ENCODE measurements at regions not wholly inside any gene's neighbourhood (a gene's known extent, or its start where the extent isn't known, plus 50 kb on each side); places are given as distances from the start of the nearest gene placed in this dataset.

GRCh38 chr2:146228020-146228393 is 1616.8 kb upstream of the ACVR2A start:
- H3K4me1 ChIP-seq (ENCODE audit: insufficient read depth, low read length) = no peaks in the 10 kb centered on the region
- H3K9ac ChIP-seq (ENCODE audit: low read depth, low read length) = no peak overlapping the region
- H3K27me3 ChIP-seq (ENCODE audit: insufficient read depth, low read length) = no peaks in the 10 kb centered on the region
- no peaks in the 10 kb centered on the region for H3K9me3 ChIP-seq (ENCODE audit: insufficient read depth, low read depth, low read length)
- no peak overlapping the region for H3K27ac ChIP-seq (ENCODE audit: low read length)
- H3K36me3 ChIP-seq (ENCODE audit: insufficient read depth, low read depth, low read length) = no peaks in the 10 kb centered on the region
- H3K4me3 ChIP-seq (ENCODE audit: low read length) = no peak overlapping the region

DNA sequence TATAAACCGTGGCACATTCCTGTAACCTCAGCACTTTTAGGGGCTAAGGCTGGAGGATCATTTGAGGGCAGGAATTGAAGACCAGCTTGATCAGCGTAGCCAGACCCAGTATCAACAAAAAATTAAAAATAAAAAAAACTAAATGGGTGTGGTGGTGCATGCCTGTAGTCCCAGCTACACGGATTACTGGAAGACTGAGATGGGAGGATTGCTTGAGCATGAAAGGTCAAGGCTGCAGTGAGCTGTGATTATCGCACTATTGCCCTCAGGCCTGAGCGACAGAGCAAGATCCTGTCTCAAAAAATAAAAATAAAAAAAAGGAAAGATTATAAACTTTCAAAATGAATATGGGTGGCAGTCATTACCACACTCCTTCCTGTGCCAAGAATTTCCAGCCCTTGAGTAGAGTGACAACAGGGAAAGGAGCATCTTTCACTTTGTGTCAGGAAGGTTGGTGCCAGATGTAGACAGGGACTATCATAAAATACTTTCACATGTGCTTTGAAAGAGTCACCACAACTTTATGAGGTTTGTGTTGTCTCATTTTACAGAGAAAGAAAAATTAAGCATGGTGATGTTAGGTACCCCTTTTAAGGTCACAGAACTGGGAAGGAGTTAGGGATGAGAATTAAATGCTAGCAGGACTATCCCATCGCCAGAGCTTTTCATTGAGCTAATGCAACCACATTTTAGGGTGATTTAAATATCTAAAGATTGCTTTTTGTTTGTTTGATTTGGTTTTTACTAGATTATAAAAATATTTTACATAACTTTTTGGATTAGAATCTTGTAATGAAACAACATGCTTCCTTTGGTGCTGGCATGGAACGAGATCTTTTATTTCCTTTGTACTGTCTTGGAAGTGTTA is 1617.4 kb upstream of the ACVR2A start:
- Histone ChIP-seq H3K27ac (ENCODE audit: low read length) (no peak overlapping the region), H3K9ac (ENCODE audit: low read depth, low read length) (no peak overlapping the region), H3K36me3 (ENCODE audit: insufficient read depth, low read depth, low read length) (no peaks in the 10 kb centered on the region), H3K4me1 (ENCODE audit: insufficient read depth, low read length) (no peaks in the 10 kb centered on the region), H3K4me3 (ENCODE audit: low read length) (no peak overlapping the region), H3K9me3 (ENCODE audit: insufficient read depth, low read depth, low read length) (no peaks in the 10 kb centered on the region), H3K27me3 (ENCODE audit: insufficient read depth, low read length) (no peaks in the 10 kb centered on the region)

GRCh38 chr2:146226077-146226476 is 1618.8 kb upstream of the ACVR2A start:
- Histone ChIP-seq H3K4me3 (ENCODE audit: low read length) (no peak overlapping the region), H3K36me3 (ENCODE audit: insufficient read depth, low read depth, low read length) (no peaks in the 10 kb centered on the region), H3K9ac (ENCODE audit: low read depth, low read length) (no peak overlapping the region), H3K27me3 (ENCODE audit: insufficient read depth, low read length) (no peaks in the 10 kb centered on the region), H3K9me3 (ENCODE audit: insufficient read depth, low read depth, low read length) (no peaks in the 10 kb centered on the region), H3K27ac (ENCODE audit: low read length) (no peak overlapping the region), H3K4me1 (ENCODE audit: insufficient read depth, low read length) (no peaks in the 10 kb centered on the region)

GRCh38 chr2:146221826-146222225 is 1623.0 kb upstream of the ACVR2A start:
- H3K27me3 ChIP-seq (ENCODE audit: insufficient read depth, low read length) = no peaks in the 10 kb centered on the region
- no peak overlapping the region for H3K4me3 ChIP-seq (ENCODE audit: low read length)
- no peaks in the 10 kb centered on the region for H3K9me3 ChIP-seq (ENCODE audit: insufficient read depth, low read depth, low read length)
- H3K36me3 ChIP-seq (ENCODE audit: insufficient read depth, low read depth, low read length) = no peaks in the 10 kb centered on the region
- H3K9ac ChIP-seq (ENCODE audit: low read depth, low read length) = no peak overlapping the region
- H3K4me1 ChIP-seq (ENCODE audit: insufficient read depth, low read length) = no peaks in the 10 kb centered on the region
- no peak overlapping the region for H3K27ac ChIP-seq (ENCODE audit: low read length)

GRCh38 chr2:146220957-146221356 is 1623.9 kb upstream of the ACVR2A start:
- H3K27me3 ChIP-seq (ENCODE audit: insufficient read depth, low read length) = no peaks in the 10 kb centered on the region

GRCh38 chr2:146214394-146214929 is 1630.4 kb upstream of the ACVR2A start:
- H3K4me3 ChIP-seq (ENCODE audit: low read length) = no peak overlapping the region
- H3K9me3 ChIP-seq (ENCODE audit: insufficient read depth, low read depth, low read length) = no peaks in the 10 kb centered on the region
- no peaks in the 10 kb centered on the region for H3K4me1 ChIP-seq (ENCODE audit: insufficient read depth, low read length)
- no peak overlapping the region for H3K27ac ChIP-seq (ENCODE audit: low read length)
- no peaks in the 10 kb centered on the region for H3K27me3 ChIP-seq (ENCODE audit: insufficient read depth, low read length)
- no peaks in the 10 kb centered on the region for H3K36me3 ChIP-seq (ENCODE audit: insufficient read depth, low read depth, low read length)
- no peak overlapping the region for H3K9ac ChIP-seq (ENCODE audit: low read depth, low read length)

More at GRCh38 chr2:146220957-146221356, 1623.9 kb upstream of the ACVR2A start:
- Histone ChIP-seq H3K4me3 (ENCODE audit: low read length) (no peak overlapping the region), H3K4me1 (ENCODE audit: insufficient read depth, low read length) (no peaks in the 10 kb centered on the region), H3K9ac (ENCODE audit: low read depth, low read length) (no peak overlapping the region), H3K9me3 (ENCODE audit: insufficient read depth, low read depth, low read length) (no peaks in the 10 kb centered on the region), H3K36me3 (ENCODE audit: insufficient read depth, low read depth, low read length) (no peaks in the 10 kb centered on the region), H3K27ac (ENCODE audit: low read length) (no peak overlapping the region)

- H3K36me3 ChIP-seq (ENCODE audit: insufficient read depth, low read depth, low read length) = no peaks in the 10 kb centered on the region
- H3K9ac ChIP-seq (ENCODE audit: low read depth, low read length) = no peak overlapping the region
- H3K4me1 ChIP-seq (ENCODE audit: insufficient read depth, low read length) = no peaks in the 10 kb centered on the region
- no peak overlapping the region for H3K27ac ChIP-seq (ENCODE audit: low read length)
- H3K9me3 ChIP-seq (ENCODE audit: insufficient read depth, low read depth, low read length) = no peaks in the 10 kb centered on the region
- H3K4me3 ChIP-seq (ENCODE audit: low read length) = no peak overlapping the region
- H3K27me3 ChIP-seq (ENCODE audit: insufficient read depth, low read length) = no peaks in the 10 kb centered on the region
These were observed 1631.2 kb upstream of the ACVR2A start for GRCh38 chr2:146213674-146214073.

- Histone ChIP-seq H3K27ac (ENCODE audit: low read length) (no peak overlapping the region), H3K4me1 (ENCODE audit: insufficient read depth, low read length) (no peaks in the 10 kb centered on the region), H3K9me3 (ENCODE audit: insufficient read depth, low read depth, low read length) (no peaks in the 10 kb centered on the region), H3K9ac (ENCODE audit: low read depth, low read length) (no peak overlapping the region), H3K36me3 (ENCODE audit: insufficient read depth, low read depth, low read length) (no peaks in the 10 kb centered on the region), H3K4me3 (ENCODE audit: low read length) (no peak overlapping the region), H3K27me3 (ENCODE audit: insufficient read depth, low read length) (no peaks in the 10 kb centered on the region)
These were observed 1632.2 kb upstream of the ACVR2A start for GRCh38 chr2:146212602-146213001.

- Histone ChIP-seq H3K9me3 (ENCODE audit: insufficient read depth, low read depth, low read length) (no peaks in the 10 kb centered on the region), H3K36me3 (ENCODE audit: insufficient read depth, low read depth, low read length) (no peaks in the 10 kb centered on the region), H3K4me3 (ENCODE audit: low read length) (no peak overlapping the region), H3K27ac (ENCODE audit: low read length) (no peak overlapping the region), H3K9ac (ENCODE audit: low read depth, low read length) (no peak overlapping the region), H3K4me1 (ENCODE audit: insufficient read depth, low read length) (no peaks in the 10 kb centered on the region), H3K27me3 (ENCODE audit: insufficient read depth, low read length) (no peaks in the 10 kb centered on the region)
These were observed 1635.0 kb upstream of the ACVR2A start for GRCh38 chr2:146209842-146210275.

- H3K27ac ChIP-seq (ENCODE audit: low read length) = no peak overlapping the region
- H3K9me3 ChIP-seq (ENCODE audit: insufficient read depth, low read depth, low read length) = no peaks in the 10 kb centered on the region
- H3K27me3 ChIP-seq (ENCODE audit: insufficient read depth, low read length) = no peaks in the 10 kb centered on the region
- no peaks in the 10 kb centered on the region for H3K4me1 ChIP-seq (ENCODE audit: insufficient read depth, low read length)
- no peaks in the 10 kb centered on the region for H3K36me3 ChIP-seq (ENCODE audit: insufficient read depth, low read depth, low read length)
- no peak overlapping the region for H3K9ac ChIP-seq (ENCODE audit: low read depth, low read length)
- no peak overlapping the region for H3K4me3 ChIP-seq (ENCODE audit: low read length)
These were observed 1636.9 kb upstream of the ACVR2A start for GRCh38 chr2:146207901-146208300.

GRCh38 chr2:146207417-146207816 is 1637.4 kb upstream of the ACVR2A start:
- Histone ChIP-seq H3K36me3 (ENCODE audit: insufficient read depth, low read depth, low read length) (no peaks in the 10 kb centered on the region), H3K27ac (ENCODE audit: low read length) (no peak overlapping the region), H3K4me3 (ENCODE audit: low read length) (no peak overlapping the region), H3K9ac (ENCODE audit: low read depth, low read length) (no peak overlapping the region), H3K9me3 (ENCODE audit: insufficient read depth, low read depth, low read length) (no peaks in the 10 kb centered on the region), H3K27me3 (ENCODE audit: insufficient read depth, low read length) (no peaks in the 10 kb centered on the region), H3K4me1 (ENCODE audit: insufficient read depth, low read length) (no peaks in the 10 kb centered on the region)

GRCh38 chr2:146203064-146203624 is 1641.7 kb upstream of the ACVR2A start:
- Histone ChIP-seq H3K4me3 (ENCODE audit: low read length) (no peak overlapping the region), H3K9ac (ENCODE audit: low read depth, low read length) (no peak overlapping the region), H3K36me3 (ENCODE audit: insufficient read depth, low read depth, low read length) (no peaks in the 10 kb centered on the region), H3K27ac (ENCODE audit: low read length) (no peak overlapping the region), H3K9me3 (ENCODE audit: insufficient read depth, low read depth, low read length) (no peaks in the 10 kb centered on the region), H3K27me3 (ENCODE audit: insufficient read depth, low read length) (no peaks in the 10 kb centered on the region), H3K4me1 (ENCODE audit: insufficient read depth, low read length) (no peaks in the 10 kb centered on the region)
